ENCODE measurements at regions not wholly inside any gene's neighbourhood (a gene's known extent, or its start where the extent isn't known, plus 50 kb on each side); places are given as distances from the start of the nearest gene placed in this dataset.
"Not testable (repeated sequence)": the region's sequence is repeated elsewhere in the genome, so short reads cannot be mapped to it uniquely, and the experiment has no call there.

- no peak for DNase-seq
- intact Hi-C loops (cut with DNase I, micrococcal nuclease): no loop called here
- ATAC-seq: no peak
These were observed 89.8 kb upstream of the NR5A2 start for GRCh38 chr1:199937661-199938060.

GRCh38 chr1:199944986-199945385, 82.5 kb upstream of the NR5A2 start:
- intact Hi-C loops (cut with DNase I, micrococcal nuclease): no loop called here
- DNase-seq: no peak
- no peak for ATAC-seq

DNA sequence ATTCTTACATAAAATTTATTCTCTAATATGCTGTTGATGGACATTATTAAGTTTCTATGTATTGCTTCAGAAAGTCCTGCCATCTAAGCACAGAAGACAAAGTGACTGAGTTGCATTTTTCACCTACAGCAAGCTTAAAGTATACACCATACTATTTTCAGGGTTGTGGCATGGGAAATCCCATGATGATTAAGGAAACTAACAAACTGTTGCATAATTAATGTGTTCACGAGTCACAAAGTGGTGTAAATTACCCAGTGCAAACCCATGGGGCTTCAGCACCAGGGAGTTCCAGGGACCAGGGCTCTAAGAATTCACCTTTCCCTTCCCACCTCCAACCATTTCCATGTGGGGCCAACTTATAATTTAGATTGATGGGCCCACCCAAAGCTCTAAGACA, 81.9 kb upstream of the NR5A2 start:
- DNase-seq (no peak), ATAC-seq (no peak)
- intact Hi-C loops (cut with DNase I, micrococcal nuclease): no loop called here

GRCh38 chr1:199946305-199947155, 81.0 kb upstream of the NR5A2 start:
- ATAC-seq: no peak
- intact Hi-C loops (cut with DNase I, micrococcal nuclease): no loop called here
- no peak for DNase-seq

- ATAC-seq (no peak), DNase-seq (no peak)
- intact Hi-C loops (cut with DNase I, micrococcal nuclease): no loop called here
These were observed 78.8 kb upstream of the NR5A2 start for GRCh38 chr1:199948587-199949280.

GRCh38 chr1:199951005-199951404, 76.5 kb upstream of the NR5A2 start:
- DNase-seq; intact Hi-C loops (cut with DNase I, micrococcal nuclease); ATAC-seq: not testable (repeated sequence)

DNA sequence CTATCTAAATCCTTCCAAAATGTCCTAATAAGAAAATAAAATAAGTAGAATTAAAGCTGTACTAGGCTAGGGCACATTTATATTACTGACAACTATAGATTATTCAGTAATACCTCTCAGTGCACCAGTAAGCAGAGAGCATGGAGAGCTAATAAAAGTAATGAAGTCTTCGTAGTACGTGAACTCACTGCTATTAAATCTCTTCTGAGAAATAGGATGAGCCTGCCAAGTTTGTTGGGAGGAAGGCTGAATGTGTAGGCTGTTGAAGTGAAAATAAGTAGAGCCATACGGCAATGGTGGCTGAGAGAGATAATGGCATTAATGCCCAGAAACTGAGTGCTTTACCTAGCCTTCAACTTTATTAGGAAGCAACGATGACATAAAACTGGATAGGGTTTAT, 73.9 kb upstream of the NR5A2 start:
- intact Hi-C loops (cut with DNase I, micrococcal nuclease): no loop called here
- no peak for ATAC-seq
- no peak for DNase-seq

- DNase-seq: peak in 1 of 2 donors; percentile 32
- peak; percentile 90 for ATAC-seq
- intact Hi-C loops (cut with DNase I, micrococcal nuclease): no loop called here
These were observed 72.8 kb upstream of the NR5A2 start for GRCh38 chr1:199954699-199955098.

GRCh38 chr1:199955235-199955634, 72.3 kb upstream of the NR5A2 start:
- no peak for DNase-seq
- ATAC-seq: no peak
- intact Hi-C loops (cut with DNase I, micrococcal nuclease): no loop called here

DNA sequence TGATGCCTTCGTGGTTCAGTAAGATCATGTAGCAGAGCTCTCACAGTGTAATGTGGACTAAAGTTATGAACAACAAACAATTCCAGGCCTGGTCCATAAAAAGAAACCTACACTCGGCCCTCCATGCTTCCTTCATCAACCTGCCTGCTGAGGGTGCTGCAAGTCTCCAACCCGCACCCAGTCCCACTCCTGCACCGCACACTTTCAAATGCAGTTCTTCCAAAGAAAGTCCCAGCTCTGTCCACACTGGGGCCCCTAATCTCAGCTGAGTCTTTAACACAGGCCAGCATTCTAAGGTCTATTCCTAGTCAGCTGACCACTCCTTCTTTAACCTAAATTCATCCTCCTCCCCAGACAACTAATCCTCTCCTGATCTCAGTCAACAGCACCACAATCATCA, 71.5 kb upstream of the NR5A2 start:
- DNase-seq (peak; percentile 24 to 38), ATAC-seq (peak; percentile 92)
- intact Hi-C loops (cut with DNase I, micrococcal nuclease): no loop called here

GRCh38 chr1:199959033-199959774, 68.3 kb upstream of the NR5A2 start:
- intact Hi-C loops (cut with DNase I, micrococcal nuclease): no loop called here
- ATAC-seq: no peak
- DNase-seq: no peak

DNA sequence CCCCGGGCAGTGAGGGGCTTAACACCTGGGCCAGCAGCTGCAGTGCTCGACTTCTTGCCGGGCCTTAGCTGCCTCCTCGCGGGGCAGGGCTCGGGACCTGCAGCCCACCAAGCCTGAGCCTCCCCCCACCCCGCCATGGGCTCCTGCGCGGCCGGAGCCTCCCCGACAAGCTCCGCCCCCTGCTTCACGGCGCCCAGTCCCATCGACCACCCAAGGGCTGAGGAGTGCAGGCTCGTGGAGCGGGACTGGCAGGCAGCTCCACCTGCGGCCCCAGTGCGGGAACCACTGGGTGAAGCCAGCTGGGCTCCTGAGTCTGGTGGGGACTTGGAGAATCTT, 67.8 kb upstream of the NR5A2 start:
- no peak for DNase-seq
- ATAC-seq: no peak
- intact Hi-C loops (cut with DNase I, micrococcal nuclease): no loop called here

GRCh38 chr1:199970125-199970524, 57.4 kb upstream of the NR5A2 start:
- DNase-seq: no peak
- no peak for ATAC-seq
- intact Hi-C loops (cut with DNase I, micrococcal nuclease): no loop called here

DNA sequence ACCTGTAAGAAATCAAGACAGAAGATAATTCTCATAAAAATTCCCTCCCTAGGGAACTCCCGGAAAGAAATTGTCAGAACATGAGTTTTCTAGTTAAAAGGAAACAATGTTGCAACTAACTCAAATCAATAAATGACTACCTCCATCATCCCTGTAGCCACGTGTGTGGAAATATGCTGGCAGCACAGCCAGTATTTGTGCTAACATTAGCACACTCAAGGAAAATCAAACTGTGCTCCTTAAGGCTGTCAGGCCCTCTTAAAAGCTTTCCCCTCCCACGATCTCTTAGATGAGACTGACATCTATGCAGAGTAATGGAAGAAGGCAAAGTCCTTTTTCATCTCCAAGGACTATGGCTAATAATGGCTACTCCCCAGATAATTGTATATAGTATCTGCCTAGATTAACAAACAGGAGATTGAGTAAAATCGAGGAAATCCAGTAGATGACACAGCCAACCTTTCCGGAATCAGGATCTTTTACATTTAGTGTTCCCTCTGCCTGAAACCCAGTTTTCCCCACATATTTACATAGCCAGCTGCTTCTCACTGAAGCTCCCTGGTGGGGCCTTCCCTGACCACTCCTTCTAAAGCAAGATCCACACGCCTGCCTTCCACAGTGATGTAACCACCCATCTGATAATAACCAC, 50.9 kb upstream of the NR5A2 start:
- ATAC-seq (no peak), DNase-seq (no peak)
- intact Hi-C loops (cut with DNase I, micrococcal nuclease): no loop called here

Small RNA genes lying in the stretch of these regions (microRNA-seq; reads per million reads assigned to microRNA genes)
- gene MIR181A1 (193 to 480 reads per million in 2 donors), gene MIR181B1 (5.4 to 7.5 reads per million in 2 donors)
